ENCODE measurements at regions not wholly inside any gene's neighbourhood (a gene's known extent, or its start where the extent isn't known, plus 50 kb on each side); places are given as distances from the start of the nearest gene placed in this dataset.

DNA sequence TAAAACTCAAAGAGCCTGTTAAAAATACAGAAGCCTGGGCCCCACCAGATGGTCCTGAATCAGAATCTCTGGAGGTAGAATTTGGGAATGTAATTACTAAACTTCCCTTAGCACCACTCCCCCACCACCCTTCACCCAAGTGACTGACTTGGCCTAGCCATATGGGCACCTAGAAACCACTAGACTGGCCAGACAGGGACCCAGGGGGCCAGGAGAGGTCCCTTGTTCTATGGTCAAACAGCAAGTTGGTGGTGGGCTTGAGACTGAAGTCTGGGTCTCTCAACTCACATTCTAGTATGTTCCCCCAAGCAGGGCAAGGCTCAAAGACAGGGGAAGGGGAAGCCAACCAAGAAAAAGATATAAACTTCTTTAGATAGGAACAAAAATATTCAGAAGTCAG, 301.5 kb upstream of the TLE3 start:
- no peaks in the 10 kb centered on the region for H3K27me3 ChIP-seq (replicated peaks; ENCODE audit: insufficient read depth)
- no peak overlapping the region for H3K27ac ChIP-seq
- no peaks in the 10 kb centered on the region for H3K36me3 ChIP-seq
- H3K4me1 ChIP-seq (replicated peaks): no peaks in the 10 kb centered on the region
- intact Hi-C loops (cut with DNase I): no loop called here
- no peak for DNase-seq (ENCODE audit: low spot score)
- TF ChIP-seq, protein P1, sequence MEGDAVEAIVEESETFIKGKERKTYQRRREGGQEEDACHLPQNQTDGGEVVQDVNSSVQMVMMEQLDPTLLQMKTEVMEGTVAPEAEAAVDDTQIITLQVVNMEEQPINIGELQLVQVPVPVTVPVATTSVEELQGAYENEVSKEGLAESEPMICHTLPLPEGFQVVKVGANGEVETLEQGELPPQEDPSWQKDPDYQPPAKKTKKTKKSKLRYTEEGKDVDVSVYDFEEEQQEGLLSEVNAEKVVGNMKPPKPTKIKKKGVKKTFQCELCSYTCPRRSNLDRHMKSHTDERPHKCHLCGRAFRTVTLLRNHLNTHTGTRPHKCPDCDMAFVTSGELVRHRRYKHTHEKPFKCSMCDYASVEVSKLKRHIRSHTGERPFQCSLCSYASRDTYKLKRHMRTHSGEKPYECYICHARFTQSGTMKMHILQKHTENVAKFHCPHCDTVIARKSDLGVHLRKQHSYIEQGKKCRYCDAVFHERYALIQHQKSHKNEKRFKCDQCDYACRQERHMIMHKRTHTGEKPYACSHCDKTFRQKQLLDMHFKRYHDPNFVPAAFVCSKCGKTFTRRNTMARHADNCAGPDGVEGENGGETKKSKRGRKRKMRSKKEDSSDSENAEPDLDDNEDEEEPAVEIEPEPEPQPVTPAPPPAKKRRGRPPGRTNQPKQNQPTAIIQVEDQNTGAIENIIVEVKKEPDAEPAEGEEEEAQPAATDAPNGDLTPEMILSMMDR (IDR thresholded peaks at IDR 0.05): no peak
- no peak for TF ChIP-seq POLR2A (IDR thresholded peaks at IDR 0.05)
- no peak for TF ChIP-seq POLR2AphosphoS5 (IDR thresholded peaks at IDR 0.05)
- H3K4me3 ChIP-seq: no peak overlapping the region
- H3K9me3 ChIP-seq: no peaks in the 10 kb centered on the region

DNA sequence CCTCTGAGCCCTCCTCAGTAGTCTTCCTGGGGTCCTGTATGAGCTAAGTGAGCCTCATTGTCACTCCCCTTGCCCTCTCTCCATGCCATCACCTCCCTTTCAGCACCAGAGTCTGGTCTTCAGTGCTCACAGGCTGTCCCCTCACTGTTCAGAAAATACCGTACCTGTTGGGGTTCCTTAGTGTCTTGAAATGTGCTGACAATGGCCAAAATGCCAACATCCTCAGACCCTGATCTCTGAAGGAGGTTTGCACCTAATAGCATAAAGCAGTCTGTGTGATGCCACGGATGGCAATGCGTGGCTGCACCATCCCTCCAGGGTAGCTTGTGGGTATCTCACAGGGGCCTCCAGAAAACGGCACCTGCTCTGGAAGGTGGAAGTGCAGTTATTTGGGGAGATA, 301.0 kb upstream of the TLE3 start:
- DNase-seq (ENCODE audit: low spot score): no peak
- intact Hi-C loops (cut with DNase I): no loop called here
- Histone ChIP-seq H3K36me3 (no peaks in the 10 kb centered on the region), H3K27ac (no peak overlapping the region), H3K27me3 (replicated peaks; ENCODE audit: insufficient read depth) (no peaks in the 10 kb centered on the region), H3K9me3 (no peaks in the 10 kb centered on the region), H3K4me1 (replicated peaks) (no peaks in the 10 kb centered on the region), H3K4me3 (no peak overlapping the region)
- TF ChIP-seq POLR2AphosphoS5 (IDR thresholded peaks at IDR 0.05) (no peak), POLR2A (IDR thresholded peaks at IDR 0.05) (no peak)
- TF ChIP-seq, protein P1 (IDR thresholded peaks at IDR 0.05): no peak
- 96% methylated on average over 4 of the region's 4 CpGs for WGBS

DNA sequence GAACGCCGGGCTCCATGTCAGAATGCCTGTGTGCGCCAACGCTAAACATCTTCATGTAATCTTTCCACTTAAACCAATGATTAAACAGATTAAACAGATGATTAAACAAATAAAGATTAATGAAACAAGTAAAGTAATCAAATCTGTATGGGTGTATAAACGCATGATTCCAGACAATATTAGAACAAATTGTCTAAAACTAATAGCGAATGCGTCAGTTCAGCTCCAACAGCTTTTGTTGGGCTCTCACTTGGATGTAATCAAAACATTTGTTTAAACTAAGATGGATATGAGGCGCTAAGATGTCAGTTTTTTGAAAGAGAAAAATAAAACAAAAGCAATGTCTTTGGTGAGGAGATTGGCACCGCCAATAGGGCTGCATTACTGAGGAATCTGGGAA, 299.1 kb upstream of the TLE3 start:
- H3K27ac ChIP-seq: no peak overlapping the region
- WGBS: 50% methylated on average over 9 of the region's 9 CpGs
- no peaks in the 10 kb centered on the region for H3K4me1 ChIP-seq (replicated peaks)
- no peaks in the 10 kb centered on the region for H3K9me3 ChIP-seq
- H3K36me3 ChIP-seq: no peaks in the 10 kb centered on the region
- no peak for TF ChIP-seq POLR2A (IDR thresholded peaks at IDR 0.05)
- TF ChIP-seq, protein P1 (IDR thresholded peaks at IDR 0.05): no peak
- peak; percentile 26 for TF ChIP-seq POLR2AphosphoS5 (IDR thresholded peaks at IDR 0.05)
- intact Hi-C loops (cut with DNase I): no loop called here
- no peak for DNase-seq (ENCODE audit: low spot score)
- H3K27me3 ChIP-seq (replicated peaks; ENCODE audit: insufficient read depth): no peaks in the 10 kb centered on the region
- H3K4me3 ChIP-seq: no peak overlapping the region

DNA sequence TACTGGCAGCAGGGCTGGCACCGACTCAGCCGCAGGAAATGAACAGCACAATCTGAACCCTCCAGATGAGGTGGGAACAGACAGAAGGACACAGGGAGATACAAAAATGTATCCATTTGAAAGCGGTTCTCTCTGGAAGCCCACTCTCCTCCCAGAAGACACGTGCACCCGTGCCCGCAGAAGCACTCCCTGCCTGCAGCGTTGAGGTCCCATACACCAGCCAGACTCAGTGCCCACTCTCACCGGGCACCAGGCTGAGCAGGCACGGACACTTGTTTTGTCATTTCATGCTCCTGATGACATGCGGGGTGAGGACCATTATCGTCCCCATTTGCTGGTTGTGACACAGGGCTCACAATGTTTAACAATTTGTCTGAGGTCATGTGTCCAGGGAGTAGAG, 297.4 kb upstream of the TLE3 start:
- TF ChIP-seq POLR2A (IDR thresholded peaks at IDR 0.05) (no peak), POLR2AphosphoS5 (IDR thresholded peaks at IDR 0.05) (no peak)
- TF ChIP-seq, protein P1 (IDR thresholded peaks at IDR 0.05): no peak
- no peaks in the 10 kb centered on the region for H3K36me3 ChIP-seq
- no peaks in the 10 kb centered on the region for H3K9me3 ChIP-seq
- intact Hi-C loops (cut with DNase I): no loop called here
- no peak overlapping the region for H3K27ac ChIP-seq
- H3K4me1 ChIP-seq (replicated peaks): no peaks in the 10 kb centered on the region
- no peak for DNase-seq (ENCODE audit: low spot score)
- 66% methylated on average over 11 of the region's 11 CpGs for WGBS
- no peaks in the 10 kb centered on the region for H3K27me3 ChIP-seq (replicated peaks; ENCODE audit: insufficient read depth)
- no peak overlapping the region for H3K4me3 ChIP-seq

DNA sequence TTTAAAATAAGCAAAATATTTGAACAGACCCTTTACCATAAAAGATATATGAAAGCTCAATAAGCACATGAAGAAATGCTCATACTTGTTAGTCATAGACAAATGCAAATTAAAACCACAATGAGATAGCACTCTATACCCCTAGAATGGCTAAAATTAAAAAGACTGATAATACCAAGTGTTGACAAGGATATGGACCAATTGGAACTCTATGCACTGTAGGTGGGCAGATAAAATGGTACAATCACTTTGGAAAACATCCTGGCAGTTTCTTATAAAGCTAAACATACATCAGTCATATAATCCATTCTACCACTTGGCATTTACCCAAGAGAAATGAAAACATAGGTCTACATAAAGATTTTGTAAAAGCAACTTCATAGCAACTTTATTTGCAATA, 293.0 kb upstream of the TLE3 start:
- Histone ChIP-seq H3K27ac (no peak overlapping the region), H3K27me3 (replicated peaks; ENCODE audit: insufficient read depth) (peaks cover 2% of the 10 kb centered on the region)
- TF ChIP-seq POLR2A (IDR thresholded peaks at IDR 0.05) (no peak), POLR2AphosphoS5 (IDR thresholded peaks at IDR 0.05) (no peak)
- TF ChIP-seq, protein P1 (IDR thresholded peaks at IDR 0.05): no peak

More for the DNA sequence above, 293.0 kb upstream of the TLE3 start:
- Histone ChIP-seq H3K4me3 (no peak overlapping the region), H3K36me3 (no peaks in the 10 kb centered on the region), H3K9me3 (no peaks in the 10 kb centered on the region), H3K4me1 (replicated peaks) (no peaks in the 10 kb centered on the region)
- intact Hi-C loops (cut with DNase I): no loop called here
- no peak for DNase-seq (ENCODE audit: low spot score)

Measured in prostate gland (tissue), 2 donors.